NCI-H510A treated with DMSO at 0.1 percent for 48 hours (cell line): ENCODE measurements at regions not wholly inside any gene's neighbourhood (a gene's known extent, or its start where the extent isn't known, plus 50 kb on each side); places are given as distances from the start of the nearest gene placed in this dataset.

Experiments used
- DNase-seq: peaks from one replicate; lab custom pipeline; 2025; lab: John Stamatoyannopoulos, UW

GRCh38 chr14:100673807-100674154 lies 52.9 kb upstream of the DLK1 start:
- DNase-seq = no peak

- DNase-seq = no peak
Measured at GRCh38 chr14:100674428-100674827, 52.3 kb upstream of the DLK1 start.

- no peak for DNase-seq
Measured at GRCh38 chr14:100674897-100675619, 51.6 kb upstream of the DLK1 start.

- no peak for DNase-seq
Measured at GRCh38 chr14:100675699-100676684, 50.7 kb upstream of the DLK1 start.
